HG03175 (cell line): ENCODE measurements at regions not wholly inside any gene's neighbourhood (a gene's known extent, or its start where the extent isn't known, plus 50 kb on each side); places are given as distances from the start of the nearest gene placed in this dataset.
"Not testable (repeated sequence)": the region's sequence is repeated elsewhere in the genome, so short reads cannot be mapped to it uniquely, and the experiment has no call there.

Experiments
- ATAC-seq: cut with Tn5 transposase; IDR thresholded peaks from one replicate; pipeline ENCODE4 v1.9.1; 2021; ENCODE audit warnings: mild to moderate bottlenecking, moderate library complexity; ENCODE audit not compliant: unreplicated experiment

DNA sequence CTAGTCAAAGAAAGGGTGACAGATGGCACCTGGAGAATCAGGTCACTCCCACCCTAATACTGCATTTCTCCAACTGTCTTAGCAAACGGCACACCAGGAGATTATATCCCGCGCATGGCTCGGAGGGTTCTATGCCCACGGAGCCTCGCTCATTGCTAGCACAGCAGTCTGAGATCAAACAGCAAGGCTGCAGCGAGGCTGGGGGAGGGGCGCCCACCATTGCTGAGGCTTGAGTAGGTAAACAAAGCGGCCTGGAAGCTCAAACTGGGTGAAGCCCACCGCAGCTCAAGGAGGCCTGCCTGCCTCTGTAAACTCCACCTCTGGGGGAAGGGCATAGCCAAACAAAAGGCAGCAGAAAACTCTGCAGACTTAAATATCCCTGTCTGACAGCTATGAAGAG, 268.1 kb upstream of the GRM3 start:
- ATAC-seq, result not testable (repeated sequence)

DNA sequence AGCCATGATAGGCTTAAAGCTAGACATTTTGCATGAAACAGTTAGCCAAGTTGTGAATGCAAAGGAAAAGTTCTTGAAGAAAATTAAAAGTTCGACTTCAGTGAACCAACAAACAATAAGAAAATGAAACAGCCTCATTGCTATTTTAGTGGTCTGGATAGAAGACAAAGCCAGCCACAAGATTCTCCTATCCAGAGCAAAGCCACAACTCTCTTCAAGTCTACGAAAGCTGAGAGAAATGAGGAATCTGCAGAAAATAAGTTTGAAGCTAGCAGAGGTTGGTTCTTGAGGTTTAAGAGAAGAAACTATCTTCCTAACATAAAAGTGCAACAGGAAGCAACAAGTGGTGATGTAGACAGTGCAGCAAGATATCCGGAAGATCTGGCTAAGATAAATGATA, 271.4 kb upstream of the GRM3 start:
- no peak for ATAC-seq

DNA sequence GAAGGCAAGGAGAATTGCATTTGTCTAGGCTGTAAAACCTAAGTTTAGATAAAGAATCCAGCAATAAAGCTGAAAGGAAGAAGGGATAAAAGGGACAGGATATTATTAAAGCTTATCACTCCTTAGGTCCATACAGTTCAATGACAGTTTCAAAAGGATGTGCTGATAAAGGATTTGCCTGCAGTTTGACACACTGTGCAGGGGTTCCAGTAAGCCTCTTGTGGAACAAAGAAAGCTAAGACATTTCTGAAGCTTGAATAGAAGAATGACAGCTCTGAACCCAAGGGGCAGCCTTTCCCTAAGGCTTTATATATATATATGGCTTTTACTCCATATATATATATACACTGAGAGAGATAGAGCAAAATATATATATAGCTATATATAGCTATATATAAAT, 276.8 kb upstream of the GRM3 start:
- no peak for ATAC-seq

DNA sequence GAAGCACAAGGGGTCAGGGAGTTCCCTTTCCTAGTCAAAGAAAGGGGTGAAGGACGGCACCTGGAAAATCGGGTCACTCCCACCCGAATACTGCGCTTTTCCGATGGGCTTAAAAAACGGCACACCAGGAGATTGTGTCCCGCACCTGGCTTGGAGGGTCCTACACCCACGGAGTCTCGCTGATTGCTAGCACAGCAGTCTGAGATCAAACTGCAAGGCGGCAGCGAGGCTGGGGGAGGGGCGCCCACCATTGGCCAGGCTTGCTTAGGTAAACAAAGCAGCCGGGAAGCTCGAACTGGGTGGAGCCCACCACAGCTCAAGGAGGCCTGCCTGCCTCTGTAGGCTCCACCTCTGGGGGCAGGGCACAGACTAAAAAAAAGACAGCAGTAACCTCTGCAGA, 303.3 kb upstream of the GRM3 start:
- ATAC-seq, result not testable (repeated sequence)

DNA sequence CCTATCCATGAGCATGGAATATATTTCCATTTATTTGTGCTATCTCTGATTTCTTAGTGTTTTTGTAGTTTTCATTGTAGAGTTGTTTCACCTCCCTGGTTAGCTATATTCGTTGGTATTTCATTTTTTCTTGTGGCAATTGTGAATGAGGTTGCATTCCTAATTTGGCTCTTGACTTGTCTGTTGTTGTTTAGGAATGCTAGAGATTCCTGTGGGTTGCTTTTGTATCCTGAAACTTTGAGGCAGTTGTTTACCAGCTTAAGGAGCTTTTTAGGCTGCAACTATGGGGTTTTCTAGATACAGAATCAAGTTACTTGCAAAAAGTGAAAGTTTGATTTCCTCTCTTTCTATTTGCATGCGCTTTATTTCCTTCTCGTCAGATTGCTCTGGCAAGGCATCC, 304.7 kb upstream of the GRM3 start:
- ATAC-seq, result no peak

DNA sequence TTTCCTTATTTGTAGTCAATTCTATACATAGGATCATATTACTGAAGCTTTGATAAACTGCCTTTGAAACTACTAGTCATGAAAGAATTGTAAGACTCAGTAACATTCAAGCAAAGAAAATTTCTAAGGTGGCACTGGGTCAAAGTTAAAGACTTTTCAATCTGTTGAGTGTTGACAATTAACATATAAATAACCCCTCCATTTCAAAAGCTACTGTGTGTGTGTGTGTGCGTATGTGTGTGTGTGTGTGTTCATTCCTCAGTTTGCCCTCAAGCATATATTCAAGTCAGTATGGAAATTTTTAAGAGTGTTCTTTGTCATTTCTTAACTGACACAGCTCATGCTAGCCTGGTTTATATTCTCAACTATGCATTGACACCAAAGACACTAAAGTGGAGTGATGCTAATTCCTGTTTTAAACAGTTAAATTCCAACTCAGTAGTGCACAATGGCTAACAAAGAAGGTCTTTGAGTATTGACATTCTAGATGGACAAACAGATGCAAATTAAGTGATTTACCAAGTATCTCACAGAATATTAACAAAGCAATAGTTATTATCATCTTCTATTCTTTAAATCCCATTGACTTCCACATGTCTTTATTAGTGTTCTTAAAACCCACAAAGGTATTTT, 314.8 kb upstream of the GRM3 start:
- ATAC-seq, result no peak

DNA sequence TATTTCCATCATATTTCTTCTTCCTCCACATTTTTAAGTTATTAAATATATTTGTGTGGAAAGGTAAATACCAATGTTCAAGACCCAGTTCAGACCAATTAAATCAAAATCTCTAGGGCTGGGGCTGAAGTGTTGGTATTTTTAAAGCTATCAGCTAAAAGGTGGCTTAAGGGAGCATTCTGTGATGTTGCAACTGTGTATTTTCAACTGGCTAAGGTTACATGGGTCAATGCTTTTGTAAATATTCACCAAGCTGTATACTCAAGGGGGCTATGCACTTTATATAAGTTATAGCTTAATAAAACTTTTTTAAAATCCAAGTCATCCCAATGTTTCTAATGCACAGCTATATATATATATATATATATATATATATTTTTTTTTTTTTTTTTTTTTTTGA, 316.9 kb upstream of the GRM3 start:
- ATAC-seq, result no peak

DNA sequence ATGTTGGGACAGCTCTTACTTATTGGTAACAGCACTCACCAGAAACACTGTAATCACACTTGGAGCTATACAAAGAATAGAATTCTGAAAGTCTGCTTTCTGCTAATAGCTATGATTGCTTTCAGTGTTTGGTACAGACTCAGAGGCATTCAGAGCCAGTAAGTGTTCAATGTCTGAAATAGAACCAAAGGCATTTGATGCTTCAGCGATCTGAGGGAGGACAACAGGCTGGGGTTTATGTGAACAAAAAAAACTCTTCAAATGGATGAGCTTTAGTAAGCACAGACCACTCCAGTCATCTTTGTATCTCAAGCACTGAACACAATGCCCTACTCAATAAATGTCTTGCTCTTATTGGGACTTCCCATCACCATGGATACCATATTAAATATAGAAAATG, 322.8 kb upstream of the GRM3 start:
- ATAC-seq, result no peak

DNA sequence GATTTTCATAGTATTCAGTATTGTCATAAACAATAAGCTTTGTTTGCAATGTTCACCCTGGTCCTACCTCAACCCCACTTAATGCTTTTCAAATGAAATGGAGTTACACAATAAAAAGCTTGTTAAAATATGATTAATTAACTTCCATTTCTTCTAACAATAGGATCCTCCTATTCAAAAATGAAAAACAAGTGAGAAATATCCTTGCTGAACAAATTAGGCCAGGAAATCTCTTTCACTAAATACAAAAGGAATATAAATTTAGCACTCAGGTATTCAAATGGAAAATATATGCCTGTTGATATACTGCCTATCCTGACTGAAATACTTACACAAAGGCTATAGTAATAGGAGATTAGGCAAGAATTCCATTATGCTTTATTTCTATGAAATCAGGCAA, 323.4 kb upstream of the GRM3 start:
- ATAC-seq, result no peak

DNA sequence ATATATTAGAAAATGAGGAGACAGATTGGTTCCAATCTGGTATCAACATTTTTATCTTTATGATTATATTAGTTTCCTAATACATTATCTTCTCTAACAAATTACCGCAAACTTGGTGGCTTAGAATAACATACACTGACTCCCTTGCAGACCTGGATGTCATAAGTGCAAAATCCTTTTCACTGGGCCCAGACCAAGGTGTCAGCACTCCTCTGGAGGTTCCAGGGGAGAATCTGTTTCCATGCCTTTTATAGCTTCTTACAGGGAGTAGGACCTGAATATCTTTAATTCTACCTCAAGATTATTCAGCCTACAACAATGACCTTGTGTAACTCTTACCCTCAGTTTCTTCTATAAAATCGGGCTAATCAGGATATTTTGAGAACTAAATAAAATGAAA, 329.9 kb upstream of the GRM3 start:
- ATAC-seq, result no peak

DNA sequence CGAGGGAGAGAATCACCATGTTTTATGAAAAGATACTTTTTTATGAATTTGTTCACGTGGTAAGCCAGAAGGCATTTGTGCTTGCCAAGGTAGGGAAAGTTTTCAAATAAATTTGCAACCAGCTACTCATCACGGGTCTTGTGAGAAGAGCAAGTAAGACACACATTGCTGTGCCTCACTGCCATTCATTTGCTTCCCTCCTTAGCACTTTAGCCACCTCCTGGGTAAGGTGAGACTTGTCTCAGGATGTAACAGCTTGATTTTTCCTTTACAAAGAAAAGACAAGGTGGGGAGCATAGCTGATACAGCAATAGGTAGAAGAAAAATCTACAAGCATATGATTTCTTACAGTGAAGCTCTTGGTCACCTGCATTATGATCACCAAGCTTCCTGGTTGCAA, 342.4 kb upstream of the GRM3 start:
- no peak for ATAC-seq

DNA sequence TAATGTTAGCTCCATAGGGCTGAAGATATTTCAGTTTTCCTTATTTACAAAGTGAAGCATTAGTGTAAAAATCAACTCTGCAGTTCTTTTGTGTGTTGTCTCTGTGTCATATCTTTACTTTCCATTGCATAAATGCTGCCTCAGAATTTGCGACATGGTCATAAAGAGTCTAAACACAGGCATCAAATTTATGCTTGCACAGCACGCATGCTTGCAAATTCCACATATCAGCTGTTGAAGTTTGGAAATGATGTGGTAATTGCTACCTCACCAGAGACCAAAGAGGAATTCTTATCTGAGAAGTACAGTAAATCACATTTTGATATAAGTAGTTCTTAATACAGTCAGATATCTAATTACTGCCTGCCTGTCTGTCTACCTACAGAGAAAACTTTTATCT, 348.2 kb upstream of the GRM3 start:
- ATAC-seq, result no peak

DNA sequence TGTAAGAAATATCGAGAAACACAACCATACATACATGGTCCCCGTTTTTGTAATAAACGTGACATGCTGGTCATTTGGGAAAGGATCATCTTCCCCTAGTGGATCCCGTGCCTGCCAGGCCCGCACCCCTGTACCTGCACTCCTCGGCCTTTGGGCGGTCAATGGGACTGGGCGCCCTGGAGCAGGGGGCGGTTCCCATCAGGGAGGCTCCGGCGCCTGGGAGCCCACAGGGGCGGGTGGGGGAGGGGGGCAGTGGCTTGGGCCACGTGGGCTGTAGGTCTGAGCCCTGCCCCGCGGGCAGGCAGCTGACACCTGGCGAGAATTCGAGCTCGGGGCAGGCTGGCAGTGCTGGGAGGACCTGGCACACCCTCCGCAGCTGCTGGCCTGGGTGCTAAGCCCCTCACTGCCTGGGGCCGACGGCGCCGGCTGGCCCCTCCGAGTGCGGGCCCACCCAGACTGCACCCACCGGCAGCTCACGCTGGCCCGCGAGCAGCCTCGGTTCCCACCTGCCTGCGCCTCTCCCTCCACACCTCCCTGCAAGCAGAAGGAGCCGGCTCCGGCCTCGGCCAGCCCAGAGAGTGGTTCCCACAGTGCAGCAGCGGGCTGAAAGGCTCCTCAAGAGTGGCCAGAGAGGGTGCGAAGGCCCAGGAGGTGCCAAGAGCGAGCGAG, 361.6 kb upstream of the GRM3 start:
- no peak for ATAC-seq

DNA sequence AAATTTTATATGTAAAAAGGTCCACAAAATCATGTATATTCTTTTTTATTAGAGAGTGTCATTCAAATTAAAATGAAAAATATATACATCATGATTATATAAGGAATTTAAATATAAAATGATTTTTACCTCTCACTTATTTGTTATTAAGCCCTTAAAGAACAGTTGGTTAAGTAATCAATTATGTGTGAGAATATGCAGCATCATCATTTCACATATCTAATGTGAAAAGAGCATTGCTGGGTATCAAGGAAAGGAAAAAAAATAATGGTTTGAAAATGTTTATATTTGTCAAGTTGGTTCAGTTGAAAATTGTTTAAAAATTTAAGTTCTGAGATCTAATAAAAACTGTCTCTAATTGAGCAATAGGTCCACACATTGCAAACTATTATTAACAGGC, 363.6 kb upstream of the GRM3 start:
- ATAC-seq, result no peak

DNA sequence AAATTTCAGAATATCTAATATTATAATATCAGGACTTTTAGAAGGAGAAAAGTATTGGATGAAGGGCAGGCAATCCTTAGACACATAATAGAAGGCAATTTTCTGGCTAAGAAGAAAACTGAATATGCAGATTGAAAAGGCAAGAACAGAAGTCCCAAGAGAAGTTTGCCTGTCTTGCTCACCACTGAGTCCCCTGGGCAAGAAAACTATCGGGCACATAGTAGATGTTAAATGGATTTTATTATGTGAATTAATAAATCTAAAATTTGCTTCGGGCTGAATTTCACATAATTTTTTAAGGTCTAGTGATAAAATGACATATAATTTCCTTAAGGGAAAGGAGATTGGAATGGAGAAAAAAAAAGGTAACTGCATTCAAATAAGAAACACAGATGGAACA, 380.9 kb upstream of the GRM3 start:
- ATAC-seq, result no peak

DNA sequence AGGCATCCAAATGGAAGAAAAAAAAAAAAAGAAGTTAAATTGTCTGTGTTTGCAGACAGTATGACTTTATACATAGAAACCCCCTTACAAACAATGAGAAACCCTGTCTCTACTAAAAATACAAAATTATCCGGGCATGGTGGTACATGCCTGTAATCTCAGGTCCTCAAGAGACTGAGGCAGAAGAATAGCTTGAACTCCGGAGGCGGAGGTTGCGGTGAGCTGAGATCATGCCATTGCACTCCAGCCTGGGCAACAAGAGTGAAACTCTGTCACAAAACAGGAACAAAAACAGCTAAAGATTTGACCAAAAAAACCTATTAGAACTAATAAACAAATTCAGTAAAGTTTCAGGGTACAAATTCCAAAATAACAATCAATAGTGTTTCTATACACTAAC, 385.8 kb upstream of the GRM3 start:
- no peak for ATAC-seq

DNA sequence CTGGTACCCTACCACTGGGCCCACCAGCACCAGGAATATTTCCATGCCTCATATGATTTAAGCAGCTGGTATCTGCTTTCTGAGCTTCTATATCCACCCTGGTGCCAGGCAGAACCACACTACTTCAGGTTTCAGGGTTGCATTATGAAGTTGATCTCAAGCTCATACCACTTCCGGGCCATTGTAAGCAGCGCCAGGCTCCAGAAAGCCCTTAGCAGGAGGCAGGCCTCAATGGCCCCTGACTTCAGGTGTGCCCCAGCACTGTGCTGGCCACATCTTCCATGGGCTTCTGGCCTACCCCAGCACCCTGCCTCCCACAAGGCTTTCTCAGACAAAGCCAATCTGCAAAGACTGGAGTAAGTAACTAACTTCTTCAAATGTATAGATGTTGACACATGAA, 391.3 kb upstream of the GRM3 start:
- ATAC-seq, result no peak

DNA sequence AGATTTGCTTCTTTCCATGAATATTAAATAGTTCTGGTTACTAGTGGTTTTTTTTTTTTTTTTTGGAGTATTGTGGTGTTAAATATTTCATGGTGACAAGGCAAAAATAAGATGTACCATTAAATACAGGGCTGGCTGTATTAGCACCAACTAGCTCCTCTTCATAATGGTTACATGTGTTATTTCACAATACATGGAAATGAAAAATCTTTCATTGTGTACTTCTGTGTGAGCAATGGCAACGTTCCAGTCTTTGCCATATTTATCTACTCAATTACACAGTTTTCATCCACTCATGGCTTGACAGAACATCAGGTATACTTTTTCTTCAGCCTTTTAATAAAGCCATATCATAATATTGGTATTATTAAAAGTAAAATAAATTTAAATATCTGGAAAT, 394.7 kb upstream of the GRM3 start:
- ATAC-seq, result no peak

DNA sequence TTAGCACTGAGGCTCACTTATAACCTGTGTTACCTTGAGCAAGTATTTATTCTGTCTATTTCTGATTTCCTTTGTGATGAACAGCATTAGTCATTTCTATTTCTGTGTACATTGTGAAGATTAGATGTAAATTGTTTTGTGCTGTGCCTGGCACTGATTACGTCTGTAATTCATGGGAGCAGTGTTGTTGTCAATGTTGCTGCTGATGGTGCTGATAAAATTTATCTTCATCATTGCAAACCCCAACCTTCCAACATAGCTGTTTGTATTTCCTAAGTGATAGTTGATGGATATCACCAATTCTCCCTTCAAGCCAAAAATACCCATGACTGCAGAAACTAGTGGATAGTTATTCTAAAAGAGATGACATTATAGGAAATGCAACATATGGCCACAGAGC, 400.5 kb upstream of the GRM3 start:
- no peak for ATAC-seq

DNA sequence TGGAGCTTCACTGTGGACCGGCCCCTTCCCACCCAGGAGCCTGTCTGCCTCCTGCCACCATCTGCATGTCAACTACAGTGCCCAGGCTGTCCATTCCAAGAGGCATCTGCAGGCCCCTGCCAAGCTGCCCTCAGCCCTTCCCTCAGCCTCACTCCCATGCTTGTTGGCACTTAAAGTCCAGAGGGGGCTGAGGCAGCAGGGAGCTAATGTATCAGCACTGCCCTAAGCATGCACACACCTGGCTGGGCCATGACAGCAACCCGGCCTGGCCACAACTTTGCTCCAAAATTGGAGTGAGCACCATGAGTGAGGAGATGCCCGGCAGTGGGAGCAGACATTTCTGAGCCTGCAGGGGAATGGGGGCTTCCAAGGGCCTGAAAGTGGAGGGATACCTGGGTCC, 417.5 kb upstream of the GRM3 start:
- ATAC-seq, result no peak

DNA sequence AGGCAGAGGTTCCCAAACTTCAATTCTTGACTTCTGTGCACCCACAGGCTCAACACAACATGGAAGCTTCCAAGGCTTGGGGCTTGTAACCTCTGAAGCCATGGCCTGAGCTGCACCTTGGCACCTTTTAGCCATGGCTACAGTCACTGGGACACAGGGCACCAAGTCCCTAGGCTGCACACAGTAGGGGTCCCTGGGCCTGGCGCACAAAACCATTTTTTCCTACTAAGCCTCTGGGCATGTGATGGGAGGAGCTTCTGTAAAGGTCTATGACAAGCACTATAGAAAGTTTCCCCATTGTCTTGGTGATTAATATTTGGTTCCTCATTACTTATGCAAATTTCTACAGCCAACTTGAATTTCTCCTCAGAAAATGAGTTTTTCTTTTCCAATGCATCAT, 420.9 kb upstream of the GRM3 start:
- no peak for ATAC-seq

DNA sequence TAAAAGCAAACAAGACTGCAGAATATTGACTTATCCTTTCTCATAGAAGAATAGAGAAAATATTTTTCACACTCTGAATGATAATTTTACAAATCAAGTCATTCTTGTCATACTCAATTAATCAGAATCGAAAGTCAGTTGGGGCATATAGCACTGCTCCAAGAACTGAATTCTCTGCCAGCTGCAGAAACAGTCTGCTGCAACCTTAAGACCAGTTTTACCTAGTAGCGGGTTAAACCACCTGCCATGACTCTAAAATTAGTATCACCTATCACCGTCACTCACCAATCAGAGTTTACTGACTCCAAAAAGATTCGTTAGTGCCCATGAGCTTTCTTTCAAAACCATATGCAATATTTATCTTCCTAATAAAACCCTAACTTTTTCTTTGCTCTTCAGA, 429.0 kb upstream of the GRM3 start:
- no peak for ATAC-seq

DNA sequence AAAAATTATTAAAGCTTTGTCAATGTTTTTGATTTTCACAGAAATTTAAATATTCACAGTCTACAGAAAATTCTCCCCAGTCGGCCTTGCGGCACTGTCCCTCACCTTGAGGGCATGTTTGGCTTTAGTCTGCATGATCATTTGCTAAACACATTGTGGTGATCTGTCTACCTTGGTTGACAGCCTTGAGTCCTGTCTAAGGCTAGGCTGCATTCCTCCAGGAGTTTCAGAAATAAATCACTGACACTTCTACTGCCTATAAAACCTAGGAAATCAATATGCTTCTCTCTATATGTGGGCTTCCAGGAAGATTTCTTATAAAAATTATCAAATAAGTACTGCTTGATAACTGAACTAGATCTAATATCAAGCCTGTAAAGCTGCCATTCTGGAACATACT, 430.7 kb upstream of the GRM3 start:
- no peak for ATAC-seq
